MCF 10A (cell line): ENCODE measurements at regions not wholly inside any gene's neighbourhood (a gene's known extent, or its start where the extent isn't known, plus 50 kb on each side); places are given as distances from the start of the nearest gene placed in this dataset.

Experiments
- BruUV-seq: library from RNA; stranded (reverse); fragments of 400-500 nt; replicated peaks from 2 replicates; lab custom pipeline; 2021; lab: Mats Ljungman, UMichigan
- CTCF ChIA-PET: fragments of 300-600 bp; sonication (Branson Sonifier 250); formaldehyde crosslinking; extraction: SDS; loops from one replicate; lab custom pipeline; 2021; ENCODE audit warnings: antibody characterized with exemption, inconsistent platforms; lab: Yijun Ruan, JAX
- POLR2A ChIA-PET: fragments of 300-600, 350-650 bp; sonication (Branson Sonifier 250); formaldehyde crosslinking; extraction: SDS; loops from one replicate; lab custom pipeline; 2020; ENCODE audit warnings: antibody characterized with exemption, inconsistent platforms; lab: Yijun Ruan, JAX
- DNase-seq: peaks from one replicate; pipeline ENCODE4 v3.0.0-alpha.2; 2018; ENCODE audit not compliant: unreplicated experiment
- H3K27ac Mint-ChIP-seq: one replicate; pipeline ENCODE4 v1.8.0; 2022; ENCODE audit warnings: mild to moderate bottlenecking, low read depth, mixed read lengths; ENCODE audit not compliant: unreplicated experiment
- H3K27me3 Mint-ChIP-seq: one replicate; pipeline ENCODE4 v1.8.0; 2022; ENCODE audit warnings: mixed read lengths; ENCODE audit not compliant: insufficient read depth, unreplicated experiment
- H3K36me3 Mint-ChIP-seq: one replicate; pipeline ENCODE4 v1.8.0; 2022; ENCODE audit warnings: mild to moderate bottlenecking, moderate library complexity, mixed read lengths; ENCODE audit not compliant: insufficient read depth, unreplicated experiment
- H3K4me1 Mint-ChIP-seq: one replicate; pipeline ENCODE4 v1.8.0; 2022; ENCODE audit warnings: mixed read lengths; ENCODE audit not compliant: insufficient read depth, unreplicated experiment
- H3K4me3 Mint-ChIP-seq: one replicate; pipeline ENCODE4 v1.8.0; 2022; ENCODE audit warnings: mild to moderate bottlenecking, moderate library complexity, mixed read lengths; ENCODE audit not compliant: unreplicated experiment
- H3K9me3 Mint-ChIP-seq: one replicate; pipeline ENCODE4 v1.8.0; 2022; ENCODE audit warnings: mixed read lengths; ENCODE audit not compliant: unreplicated experiment
- CTCF ChIP-seq: fragments of 200-600 bp; IDR thresholded peaks from one replicate; pipeline ENCODE4 v1.8.0; 2022; ENCODE audit warnings: antibody characterized with exemption, mild to moderate bottlenecking; ENCODE audit not compliant: unreplicated experiment
- intact Hi-C: fragments of 100-400 bp; cut with micrococcal nuclease; formaldehyde crosslinking; loops from 2 replicates; pipeline ENCODE4 v1.14.1; 2022

GRCh38 chr20:22799687-22800086 lies 215.3 kb upstream of the FOXA2 start:
- H3K9me3 Mint-ChIP-seq, result no peaks in the 10 kb centered on the region
- ChIA-PET POLR2A (interaction anchor here (0.7 to 1.0 kb wide), 2 partner anchors 24 to 26 kb away, joined by 3 read pairs; no protein-coding TSS in a partner anchor), CTCF (interaction anchor here (0.7 kb wide), 1 partner anchor 1013 kb away, joined by 3 read pairs; no protein-coding TSS in a partner anchor)
- no peak overlapping the region for H3K27ac Mint-ChIP-seq
- BruUV-seq, result no TSS peak
- H3K27me3 Mint-ChIP-seq, result no peaks in the 10 kb centered on the region
- no peak for TF ChIP-seq CTCF
- H3K4me3 Mint-ChIP-seq, result no peak overlapping the region
- intact Hi-C loops, result no loop called here
- no peak for DNase-seq
- H3K36me3 Mint-ChIP-seq, result no peaks in the 10 kb centered on the region
- peaks cover 31% of the 10 kb centered on the region for H3K4me1 Mint-ChIP-seq

- ChIA-PET POLR2A (interaction anchor here (0.7 kb wide), 2 partner anchors 25 to 26 kb away, joined by 3 to 4 read pairs; no protein-coding TSS in a partner anchor), CTCF (interaction anchor here (0.7 kb wide), 1 partner anchor 1013 kb away, joined by 3 read pairs; no protein-coding TSS in a partner anchor)
- Mint-ChIP-seq H3K27ac (no peak overlapping the region), H3K9me3 (no peaks in the 10 kb centered on the region), H3K4me1 (peaks cover 30% of the 10 kb centered on the region), H3K4me3 (no peak overlapping the region), H3K27me3 (no peaks in the 10 kb centered on the region), H3K36me3 (no peaks in the 10 kb centered on the region)
- DNase-seq, result no peak
- intact Hi-C loops, result no loop called here
- BruUV-seq, result no TSS peak
- TF ChIP-seq CTCF, result no peak
Measured at GRCh38 chr20:22800129-22800528, 215.8 kb upstream of the FOXA2 start.

- no peak for TF ChIP-seq CTCF
- POLR2A ChIA-PET, result interaction anchor here (0.9 to 1.0 kb wide), 2 partner anchors 38 to 366 kb away, joined by 3 read pairs; no protein-coding TSS in a partner anchor
- intact Hi-C loops, result no loop called here
- Mint-ChIP-seq H3K27ac (no peak overlapping the region), H3K4me3 (no peak overlapping the region), H3K27me3 (no peaks in the 10 kb centered on the region), H3K4me1 (peaks cover 22% of the 10 kb centered on the region), H3K9me3 (no peaks in the 10 kb centered on the region), H3K36me3 (no peaks in the 10 kb centered on the region)
- CTCF ChIA-PET, result interaction anchor here (0.6 to 1.3 kb wide), 4 partner anchors 8 to 399 kb away, joined by 3 to 5 read pairs (median 4); no protein-coding TSS in a partner anchor
- DNase-seq, result no peak
- BruUV-seq, result no TSS peak
Measured at GRCh38 chr20:22801528-22801927, 217.2 kb upstream of the FOXA2 start.

GRCh38 chr20:22802296-22802695 lies 217.9 kb upstream of the FOXA2 start:
- intact Hi-C loops, result no loop called here
- Mint-ChIP-seq H3K36me3 (no peaks in the 10 kb centered on the region), H3K27me3 (no peaks in the 10 kb centered on the region), H3K4me3 (no peak overlapping the region), H3K27ac (no peak overlapping the region), H3K4me1 (peaks cover 16% of the 10 kb centered on the region), H3K9me3 (no peaks in the 10 kb centered on the region)
- TF ChIP-seq CTCF, result no peak
- DNase-seq, result no peak
- POLR2A ChIA-PET, result interaction anchor here (0.9 to 1.0 kb wide), 3 partner anchors 19 to 41 kb away, joined by 3 to 5 read pairs (median 3); no protein-coding TSS in a partner anchor
- BruUV-seq, result no TSS peak
- CTCF ChIA-PET, result interaction anchor here (0.6 to 1.3 kb wide), 3 partner anchors 36 to 399 kb away, joined by 3 to 5 read pairs (median 3); no protein-coding TSS in a partner anchor
